ENCODE measurements at regions not wholly inside any gene's neighbourhood (a gene's known extent, or its start where the extent isn't known, plus 50 kb on each side); places are given as distances from the start of the nearest gene placed in this dataset.

GRCh38 chr12:126061777-126062176 is 996.5 kb downstream of the AACS start:
- Histone ChIP-seq H3K79me2 (ENCODE audit: insufficient read depth, low read length) (no peaks in the 10 kb centered on the region), H3F3A (ENCODE audit: insufficient read depth, low read length) (no peaks in the 10 kb centered on the region), H2AFZ (ENCODE audit: low read length) (no peak overlapping the region), H3K27me3 (ENCODE audit: insufficient read depth, low read length) (0 out of 2 replicates have a peak, but pooled peaks cover 6% of the 10 kb centered on the region), H3K9me2 (ENCODE audit: low read depth, low read length) (no peaks in the 10 kb centered on the region), H3K9ac (ENCODE audit: low read length) (no peak overlapping the region), H3K9me3 (ENCODE audit: low read length) (no peaks in the 10 kb centered on the region), H3K27ac (ENCODE audit: low read depth, low read length, poor library complexity, severe bottlenecking) (no peak overlapping the region), H4K20me1 (ENCODE audit: insufficient read depth, low read length) (no peaks in the 10 kb centered on the region), H3K4me3 (ENCODE audit: low read depth, low read length, poor library complexity, severe bottlenecking) (no peak overlapping the region), H3K4me1 (ENCODE audit: insufficient read depth, low read length, severe bottlenecking) (no peaks in the 10 kb centered on the region), H3K36me3 (ENCODE audit: insufficient read depth, low read length) (no peaks in the 10 kb centered on the region), H3K4me2 (ENCODE audit: low read length) (no peak overlapping the region)
- TF ChIP-seq CTCF (IDR thresholded peaks at IDR 0.05; ENCODE audit: low read length) (no peak), EZH2 (IDR thresholded peaks at IDR 0.05; ENCODE audit: borderline replicate concordance, low read length) (no peak)

GRCh38 chr12:126064028-126064427 is 998.8 kb downstream of the AACS start:
- H3K9me2 ChIP-seq (ENCODE audit: low read depth, low read length) = no peaks in the 10 kb centered on the region
- H3K79me2 ChIP-seq (ENCODE audit: insufficient read depth, low read length) = no peaks in the 10 kb centered on the region
- H3K36me3 ChIP-seq (ENCODE audit: insufficient read depth, low read length) = no peaks in the 10 kb centered on the region
- H3K9me3 ChIP-seq (ENCODE audit: low read length) = no peaks in the 10 kb centered on the region
- no peaks in the 10 kb centered on the region for H3F3A ChIP-seq (ENCODE audit: insufficient read depth, low read length)
- H3K4me2 ChIP-seq (ENCODE audit: low read length) = no peak overlapping the region
- no peak overlapping the region for H3K9ac ChIP-seq (ENCODE audit: low read length)
- H3K27ac ChIP-seq (ENCODE audit: low read depth, low read length, poor library complexity, severe bottlenecking) = no peak overlapping the region
- H3K4me1 ChIP-seq (ENCODE audit: insufficient read depth, low read length, severe bottlenecking) = no peaks in the 10 kb centered on the region
- H2AFZ ChIP-seq (ENCODE audit: low read length) = no peak overlapping the region
- no peaks in the 10 kb centered on the region for H4K20me1 ChIP-seq (ENCODE audit: insufficient read depth, low read length)
- 0 out of 2 replicates have a peak, but pooled peaks cover 6% of the 10 kb centered on the region for H3K27me3 ChIP-seq (ENCODE audit: insufficient read depth, low read length)
- TF ChIP-seq EZH2 (IDR thresholded peaks at IDR 0.05; ENCODE audit: borderline replicate concordance, low read length) = no peak
- no peak for TF ChIP-seq CTCF (IDR thresholded peaks at IDR 0.05; ENCODE audit: low read length)
- no peak overlapping the region for H3K4me3 ChIP-seq (ENCODE audit: low read depth, low read length, poor library complexity, severe bottlenecking)

- no peak overlapping the region for H2AFZ ChIP-seq (ENCODE audit: low read length)
- no peak overlapping the region for H3K9ac ChIP-seq (ENCODE audit: low read length)
- TF ChIP-seq CTCF (IDR thresholded peaks at IDR 0.05; ENCODE audit: low read length) (no peak), EZH2 (IDR thresholded peaks at IDR 0.05; ENCODE audit: borderline replicate concordance, low read length) (no peak)
Observed at GRCh38 chr12:126067626-126068329, 1002.5 kb downstream of the AACS start.

More at GRCh38 chr12:126067626-126068329, 1002.5 kb downstream of the AACS start:
- H3F3A ChIP-seq (ENCODE audit: insufficient read depth, low read length) = no peaks in the 10 kb centered on the region
- no peaks in the 10 kb centered on the region for H3K9me3 ChIP-seq (ENCODE audit: low read length)
- H4K20me1 ChIP-seq (ENCODE audit: insufficient read depth, low read length) = no peaks in the 10 kb centered on the region
- H3K4me2 ChIP-seq (ENCODE audit: low read length) = no peak overlapping the region
- no peaks in the 10 kb centered on the region for H3K9me2 ChIP-seq (ENCODE audit: low read depth, low read length)
- no peak overlapping the region for H3K4me3 ChIP-seq (ENCODE audit: low read depth, low read length, poor library complexity, severe bottlenecking)
- no peaks in the 10 kb centered on the region for H3K36me3 ChIP-seq (ENCODE audit: insufficient read depth, low read length)
- 0 out of 2 replicates have a peak, but pooled peaks cover 6% of the 10 kb centered on the region for H3K27me3 ChIP-seq (ENCODE audit: insufficient read depth, low read length)
- no peaks in the 10 kb centered on the region for H3K79me2 ChIP-seq (ENCODE audit: insufficient read depth, low read length)
- no peak overlapping the region for H3K27ac ChIP-seq (ENCODE audit: low read depth, low read length, poor library complexity, severe bottlenecking)
- H3K4me1 ChIP-seq (ENCODE audit: insufficient read depth, low read length, severe bottlenecking) = no peaks in the 10 kb centered on the region
